ENCODE measurements at regions not wholly inside any gene's neighbourhood (a gene's known extent, or its start where the extent isn't known, plus 50 kb on each side); places are given as distances from the start of the nearest gene placed in this dataset.

DNA sequence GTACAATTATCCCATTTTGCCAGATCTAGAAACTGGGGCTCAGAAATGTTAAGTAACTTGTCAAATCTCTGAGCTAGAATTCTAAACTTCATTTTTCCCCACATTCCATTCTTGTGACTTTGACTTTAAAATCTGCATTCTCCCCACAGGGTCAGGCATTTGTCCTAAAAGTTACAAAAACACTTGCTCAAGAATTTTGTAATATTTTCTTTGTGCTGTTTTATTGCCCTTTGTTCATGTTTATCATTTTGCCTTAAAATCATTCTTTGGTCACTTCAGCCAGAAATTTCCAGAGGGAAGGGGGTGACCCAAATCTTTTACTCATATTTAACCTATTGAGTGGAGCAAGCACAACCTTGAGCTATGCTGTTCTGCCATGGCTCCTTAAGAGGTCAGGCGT is 120.1 kb upstream of the CCL21 start:
- TF ChIP-seq, protein P1, sequence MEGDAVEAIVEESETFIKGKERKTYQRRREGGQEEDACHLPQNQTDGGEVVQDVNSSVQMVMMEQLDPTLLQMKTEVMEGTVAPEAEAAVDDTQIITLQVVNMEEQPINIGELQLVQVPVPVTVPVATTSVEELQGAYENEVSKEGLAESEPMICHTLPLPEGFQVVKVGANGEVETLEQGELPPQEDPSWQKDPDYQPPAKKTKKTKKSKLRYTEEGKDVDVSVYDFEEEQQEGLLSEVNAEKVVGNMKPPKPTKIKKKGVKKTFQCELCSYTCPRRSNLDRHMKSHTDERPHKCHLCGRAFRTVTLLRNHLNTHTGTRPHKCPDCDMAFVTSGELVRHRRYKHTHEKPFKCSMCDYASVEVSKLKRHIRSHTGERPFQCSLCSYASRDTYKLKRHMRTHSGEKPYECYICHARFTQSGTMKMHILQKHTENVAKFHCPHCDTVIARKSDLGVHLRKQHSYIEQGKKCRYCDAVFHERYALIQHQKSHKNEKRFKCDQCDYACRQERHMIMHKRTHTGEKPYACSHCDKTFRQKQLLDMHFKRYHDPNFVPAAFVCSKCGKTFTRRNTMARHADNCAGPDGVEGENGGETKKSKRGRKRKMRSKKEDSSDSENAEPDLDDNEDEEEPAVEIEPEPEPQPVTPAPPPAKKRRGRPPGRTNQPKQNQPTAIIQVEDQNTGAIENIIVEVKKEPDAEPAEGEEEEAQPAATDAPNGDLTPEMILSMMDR (conservative IDR thresholded peaks at IDR 0.05; ENCODE audit: low read length), result no peak
- H3K4me3 ChIP-seq (ENCODE audit: low read length), result no peak overlapping the region
- DNase-seq (ENCODE audit: low read depth), result peak; percentile 5

GRCh38 chr9:34826999-34827538 is 117.1 kb upstream of the CCL21 start:
- no peak for DNase-seq (ENCODE audit: low read depth)
- TF ChIP-seq, protein P1 (conservative IDR thresholded peaks at IDR 0.05; ENCODE audit: low read length), result no peak
- H3K4me3 ChIP-seq (ENCODE audit: low read length), result no peak overlapping the region

DNA sequence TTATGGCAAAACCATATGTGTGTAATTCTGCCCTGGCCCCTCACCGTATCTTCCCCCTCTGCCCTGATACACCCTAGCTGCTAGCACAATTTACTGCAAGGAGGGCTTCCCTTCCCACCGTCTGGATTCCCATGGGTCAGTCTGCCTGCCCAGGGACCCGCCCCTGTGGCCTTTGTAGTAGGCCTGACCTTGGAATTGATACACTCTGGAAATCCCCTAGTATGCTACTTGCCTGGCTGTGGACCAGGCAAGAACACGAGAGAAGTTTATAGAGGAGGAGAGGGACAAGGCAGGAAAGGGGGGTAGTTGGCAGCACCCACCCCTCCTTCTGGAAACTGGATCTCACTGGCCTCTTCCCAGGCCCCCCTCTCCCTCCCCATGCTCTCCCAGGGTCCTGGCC is 115.8 kb upstream of the CCL21 start:
- TF ChIP-seq, protein P1 (conservative IDR thresholded peaks at IDR 0.05; ENCODE audit: low read length), result no peak
- no peak overlapping the region for H3K4me3 ChIP-seq (ENCODE audit: low read length)

DNA sequence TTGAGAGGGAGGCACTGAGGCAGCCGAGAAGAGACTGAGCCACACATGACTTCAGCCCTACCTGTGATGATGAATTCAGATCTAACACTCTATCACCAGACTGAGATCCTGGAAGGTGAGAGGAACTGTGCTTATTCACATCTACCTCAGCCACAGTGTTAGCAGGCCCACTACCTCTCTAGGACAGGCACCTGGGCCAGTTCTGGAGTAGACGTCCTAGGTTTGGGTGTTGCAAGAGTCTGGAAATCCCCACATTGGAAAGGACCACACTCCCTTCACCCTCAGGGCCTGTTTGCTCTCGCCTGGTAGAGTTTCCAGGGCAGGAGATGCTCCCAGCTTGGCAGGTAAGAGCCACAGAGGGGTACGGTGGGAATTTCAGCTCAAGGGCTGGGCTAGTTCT is 113.8 kb upstream of the CCL21 start:
- DNase-seq (ENCODE audit: low read depth), result no peak
- no peak overlapping the region for H3K4me3 ChIP-seq (ENCODE audit: low read length)
- TF ChIP-seq, protein P1 (conservative IDR thresholded peaks at IDR 0.05; ENCODE audit: low read length), result no peak

More for the DNA sequence above, 115.8 kb upstream of the CCL21 start:
- no peak for DNase-seq (ENCODE audit: low read depth)

DNA sequence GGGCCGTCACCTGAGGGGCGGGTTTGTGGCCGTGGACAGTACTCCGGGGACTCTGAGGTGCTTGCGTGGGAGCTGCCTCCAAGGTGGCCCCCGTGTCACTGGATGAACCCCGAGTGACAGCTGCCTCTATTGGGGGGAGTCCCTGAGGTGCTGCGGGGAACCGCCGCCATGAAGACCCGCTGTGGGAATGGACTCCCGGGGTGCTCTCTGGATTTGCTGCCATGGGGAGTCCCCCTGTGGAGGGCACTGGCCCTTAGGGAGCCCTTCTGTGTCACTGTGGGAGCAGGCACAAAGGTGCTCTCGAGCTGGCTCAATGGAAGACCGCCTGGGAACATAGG is 100.2 kb upstream of the CCL21 start:
- no peak for DNase-seq (ENCODE audit: low read depth)
- H3K4me3 ChIP-seq (ENCODE audit: low read length), result no peak overlapping the region
- TF ChIP-seq, protein P1 (conservative IDR thresholded peaks at IDR 0.05; ENCODE audit: low read length), result no peak

GRCh38 chr9:34809504-34810186 is 99.7 kb upstream of the CCL21 start:
- H3K4me3 ChIP-seq (ENCODE audit: low read length), result no peak overlapping the region
- TF ChIP-seq, protein P1 (conservative IDR thresholded peaks at IDR 0.05; ENCODE audit: low read length), result peak; percentile 20
- no peak for DNase-seq (ENCODE audit: low read depth)

DNA sequence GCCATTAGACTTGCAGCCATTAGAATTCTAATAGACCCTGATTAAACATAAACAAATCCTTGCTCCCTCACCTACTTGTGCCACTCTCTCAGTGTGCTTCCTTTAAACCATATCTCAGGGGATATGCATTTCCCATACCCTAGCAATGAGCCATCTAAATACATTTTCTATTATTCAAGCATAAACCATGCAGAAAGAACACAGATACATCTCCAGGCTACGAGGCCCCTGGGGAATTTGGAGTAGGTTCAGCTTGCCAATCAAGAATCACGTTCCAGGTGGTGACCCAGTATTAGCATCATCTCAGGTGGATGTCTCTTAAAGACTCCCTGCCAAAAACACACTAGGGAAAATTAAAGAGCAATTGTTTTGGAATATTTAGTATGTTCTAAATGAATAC is 93.0 kb upstream of the CCL21 start:
- TF ChIP-seq, protein P1 (conservative IDR thresholded peaks at IDR 0.05; ENCODE audit: low read length), result no peak
- DNase-seq (ENCODE audit: low read depth), result no peak
- no peak overlapping the region for H3K4me3 ChIP-seq (ENCODE audit: low read length)
